Fibroblast of villous mesenchyme (primary cell): ENCODE measurements at regions not wholly inside any gene's neighbourhood (a gene's known extent, or its start where the extent isn't known, plus 50 kb on each side); places are given as distances from the start of the nearest gene placed in this dataset.
"Not testable (repeated sequence)": the region's sequence is repeated elsewhere in the genome, so short reads cannot be mapped to it uniquely, and the experiment has no call there.

Experiments used
- DNase-seq: peaks from one replicate; pipeline ENCODE4 v3.0.0-alpha.2; 2010; ENCODE audit warnings: low read depth
- H3K4me3 ChIP-seq: 2 replicates; pipeline ENCODE4 v1.5.1; 2011; ENCODE audit warnings: low read depth, mild to moderate bottlenecking, low read length

GRCh38 chr16:33709856-33710695, 250.7 kb downstream of the TP53TG3F start:
- DNase-seq, H3K4me3 ChIP-seq: not testable (repeated sequence)

- H3K4me3 ChIP-seq, DNase-seq: not testable (repeated sequence)
Observed at GRCh38 chr16:33710696-33711087, 251.3 kb downstream of the TP53TG3F start.

- DNase-seq, H3K4me3 ChIP-seq: not testable (repeated sequence)
Observed at GRCh38 chr16:33711616-33712015, 252.2 kb downstream of the TP53TG3F start.

GRCh38 chr16:33712308-33712707, 252.9 kb downstream of the TP53TG3F start:
- DNase-seq = not testable (repeated sequence)

GRCh38 chr16:33712851-33713709, 253.7 kb downstream of the TP53TG3F start:
- H3K4me3 ChIP-seq, DNase-seq: not testable (repeated sequence)

More at GRCh38 chr16:33712308-33712707, 252.9 kb downstream of the TP53TG3F start:
- not testable (repeated sequence) for H3K4me3 ChIP-seq

GRCh38 chr16:33713710-33714538, 254.5 kb downstream of the TP53TG3F start:
- not testable (repeated sequence) for DNase-seq, H3K4me3 ChIP-seq

- not testable (repeated sequence) for H3K4me3 ChIP-seq, DNase-seq
Observed at GRCh38 chr16:33731167-33731566, 271.8 kb downstream of the TP53TG3F start.

GRCh38 chr16:33734650-33735049, 275.2 kb downstream of the TP53TG3F start:
- not testable (repeated sequence) for H3K4me3 ChIP-seq, DNase-seq

GRCh38 chr16:33766869-33767765, 307.7 kb downstream of the TP53TG3F start:
- not testable (repeated sequence) for H3K4me3 ChIP-seq, DNase-seq

- not testable (repeated sequence) for DNase-seq, H3K4me3 ChIP-seq
Observed at GRCh38 chr16:33768710-33769109, 309.3 kb downstream of the TP53TG3F start.

GRCh38 chr16:33769180-33769846, 309.9 kb downstream of the TP53TG3F start:
- not testable (repeated sequence) for H3K4me3 ChIP-seq, DNase-seq

GRCh38 chr16:33770478-33770877, 311.1 kb downstream of the TP53TG3F start:
- not testable (repeated sequence) for DNase-seq

GRCh38 chr16:33771211-33771610, 311.8 kb downstream of the TP53TG3F start:
- H3K4me3 ChIP-seq, DNase-seq: not testable (repeated sequence)

More at GRCh38 chr16:33770478-33770877, 311.1 kb downstream of the TP53TG3F start:
- H3K4me3 ChIP-seq = not testable (repeated sequence)

GRCh38 chr16:33773966-33774365, 314.6 kb downstream of the TP53TG3F start:
- not testable (repeated sequence) for DNase-seq, H3K4me3 ChIP-seq

- DNase-seq, H3K4me3 ChIP-seq: not testable (repeated sequence)
Observed at GRCh38 chr16:33774724-33775123, 315.3 kb downstream of the TP53TG3F start.

GRCh38 chr16:33816328-33816944, 357.0 kb downstream of the TP53TG3F start:
- not testable (repeated sequence) for H3K4me3 ChIP-seq, DNase-seq

- H3K4me3 ChIP-seq, DNase-seq: not testable (repeated sequence)
Observed at GRCh38 chr16:33824736-33825135, 365.3 kb downstream of the TP53TG3F start.
